HepG2 (cell line): ENCODE measurements at regions not wholly inside any gene's neighbourhood (a gene's known extent, or its start where the extent isn't known, plus 50 kb on each side); places are given as distances from the start of the nearest gene placed in this dataset.
A peak's percentile ranks its signal among the peaks of the same experiment; 100 is the strongest.

ENCODE experiments used
- ATAC-seq: fragments of 200-7000 bp; cut with Tn5 transposase; 3 replicates; pipeline ENCODE4 v1.9.1; 2020; ENCODE audit warnings: mild to moderate bottlenecking, moderate library complexity
- BruUV-seq: library from RNA; stranded (reverse); fragments of 400-500 nt; replicated peaks from 2 replicates; lab custom pipeline; 2021; lab: Mats Ljungman, UMichigan
- CTCF ChIA-PET: fragments of 300-600 bp; formaldehyde crosslinking; extraction: SDS; loops from one replicate; lab custom pipeline; 2021; ENCODE audit warnings: low total read pairs, inconsistent platforms, low intra/inter-chr PET ratio; lab: Yijun Ruan, JAX
- POLR2A ChIA-PET: fragments of 350-600 bp; sonication (Branson Sonifier 250); formaldehyde crosslinking; loops from one replicate; lab custom pipeline; 2020; ENCODE audit warnings: antibody characterized with exemption, inconsistent platforms; lab: Yijun Ruan, JAX
- DNase-seq: peaks from one replicate; pipeline ENCODE4 v3.0.0-alpha.2; 2015; ENCODE audit warnings: low spot score
- FAIRE-seq: peaks from 3 replicates; lab custom pipeline; 2011; peaks lifted over from hg19 to GRCh38; lab: Jason Lieb, UNC
- H2AFZ ChIP-seq: one replicate; pipeline ENCODE4 v1.6.1; 2011; ENCODE audit warnings: low read length, inconsistent platforms
- H3K27ac ChIP-seq: fragments of 300-600 bp; 3 replicates; pipeline ENCODE4 v1.8.0; 2011; ENCODE audit warnings: mixed run types, mild to moderate bottlenecking, mixed read lengths, low read length, inconsistent platforms; ENCODE audit not compliant: insufficient read depth; ENCODE audit errors: extremely low read length
- H3K27me3 ChIP-seq, 2 experiments: fragments of 200-600 bp in 1 of 2; 2 replicates in 1 of 2; 3 replicates in 1 of 2; pipeline versions ENCODE4 v1.6.0 to v1.8.0; 2011; ENCODE audit warnings: low read length in 2 of 2, mild to moderate bottlenecking in 2 of 2, moderate library complexity in 2 of 2, inconsistent platforms in 1 of 2; ENCODE audit not compliant: insufficient read depth in 2 of 2, control insufficient read depth in 1 of 2
- H3K36me3 ChIP-seq, 2 experiments: fragments of 200-600 bp in 1 of 2; replicated peaks in 1 of 2; 2 replicates in 1 of 2; 3 replicates in 1 of 2; pipeline versions ENCODE4 v1.5.1 to v1.8.0; 2011; ENCODE audit warnings: low read length in 2 of 2, inconsistent platforms in 1 of 2; ENCODE audit not compliant: insufficient read depth in 2 of 2, control insufficient read depth in 1 of 2
- H3K4me1 ChIP-seq: 2 replicates; pipeline ENCODE4 v1.5.1; 2012; ENCODE audit warnings: low read length, inconsistent platforms; ENCODE audit not compliant: insufficient read depth
- H3K4me2 ChIP-seq: 2 replicates; pipeline ENCODE4 v1.6.0; 2011; ENCODE audit warnings: low read depth, low read length, inconsistent platforms
- H3K4me3 ChIP-seq, 3 experiments: fragments of 200-600 bp in 1 of 3; sonication (generic), shearing (Covaris generic) in 1 of 3; replicated peaks in 1 of 3; 2 replicates each; pipeline ENCODE4 v1.5.1; 2011 to 2016; ENCODE audit warnings: low read length in 3 of 3, inconsistent platforms in 2 of 3, low read depth in 2 of 3, mild to moderate bottlenecking in 2 of 3, control low read depth in 1 of 3, mixed read lengths in 1 of 3; ENCODE audit not compliant: insufficient read depth in 1 of 3
- H3K79me2 ChIP-seq: one replicate; pipeline ENCODE4 v1.6.1; 2011; ENCODE audit warnings: low read length, inconsistent platforms; ENCODE audit not compliant: insufficient read depth
- H3K9ac ChIP-seq: 2 replicates; pipeline ENCODE4 v1.6.0; 2011; ENCODE audit warnings: mild to moderate bottlenecking, low read depth, low read length, inconsistent platforms; ENCODE audit not compliant: insufficient read depth
- H3K9me3 ChIP-seq: 2 replicates; pipeline ENCODE4 v1.5.1; 2012; ENCODE audit warnings: mild to moderate bottlenecking, low read length
- H4K20me1 ChIP-seq: 2 replicates; pipeline ENCODE4 v1.6.0; 2011; ENCODE audit warnings: inconsistent platforms, mild to moderate bottlenecking, low read length, moderate library complexity; ENCODE audit not compliant: insufficient read depth
- GATAD2A ChIP-seq: IDR thresholded peaks from 2 replicates; pipeline ENCODE4 v1.6.1; 2016
- JUND ChIP-seq: sonication (generic); formaldehyde crosslinking; IDR thresholded peaks from 2 replicates; pipeline ENCODE4 v1.8.0; 2022; ENCODE audit warnings: mild to moderate bottlenecking, missing genetic modification reagents
- MIXL1 ChIP-seq: IDR thresholded peaks from 2 replicates; pipeline ENCODE4 v1.6.1; 2016
- NCOA2 ChIP-seq: sonication (generic); formaldehyde crosslinking; IDR thresholded peaks from 2 replicates; pipeline ENCODE4 v1.8.0; 2022; ENCODE audit warnings: inconsistent platforms
- NFAT5 ChIP-seq: sonication (generic); formaldehyde crosslinking; IDR thresholded peaks from 2 replicates; pipeline ENCODE4 v1.4.0; 2020; ENCODE audit warnings: missing genetic modification reagents
- NPAS2 ChIP-seq: sonication (generic); formaldehyde crosslinking; IDR thresholded peaks from 2 replicates; pipeline ENCODE4 v1.8.0; 2022; ENCODE audit warnings: mild to moderate bottlenecking, missing genetic modification reagents, borderline replicate concordance
- NR2C2 ChIP-seq: sonication (generic); formaldehyde crosslinking; IDR thresholded peaks from 2 replicates; pipeline ENCODE4 v1.4.0; 2020; ENCODE audit warnings: missing genetic modification reagents, mild to moderate bottlenecking, moderate library complexity, borderline replicate concordance
- SMC3 ChIP-seq: IDR thresholded peaks from 2 replicates; pipeline ENCODE4 v1.6.1; 2011; ENCODE audit warnings: low read length, improper control_type of control experiment
- SNRNP70 ChIP-seq: fragments of 200-400 bp; formaldehyde crosslinking; IDR thresholded peaks from 2 replicates; pipeline ENCODE4 v1.6.1; 2017; ENCODE audit warnings: mild to moderate bottlenecking, low read depth, low read length, moderate library complexity
- STAG1 ChIP-seq: sonication (generic); formaldehyde crosslinking; IDR thresholded peaks from 2 replicates; pipeline ENCODE4 v1.4.0; 2020; ENCODE audit warnings: missing genetic modification reagents
- ZBTB8A ChIP-seq: sonication (generic); formaldehyde crosslinking; IDR thresholded peaks from 2 replicates; pipeline ENCODE4 v1.4.0; 2020; ENCODE audit warnings: mild to moderate bottlenecking, low read depth, missing genetic modification reagents, borderline replicate concordance
- ZC3H4 ChIP-seq: sonication (generic); formaldehyde crosslinking; IDR thresholded peaks from 2 replicates; pipeline ENCODE4 v1.4.0; 2020; ENCODE audit warnings: missing genetic modification reagents, borderline replicate concordance
- ZNF567 ChIP-seq: sonication (generic); formaldehyde crosslinking; IDR thresholded peaks from 2 replicates; pipeline ENCODE4 v1.8.1; 2023; ENCODE audit warnings: mild to moderate bottlenecking, missing genetic modification reagents, borderline replicate concordance
- ZNF570 ChIP-seq: sonication (generic); formaldehyde crosslinking; IDR thresholded peaks from 2 replicates; pipeline ENCODE4 v1.4.0; 2020; ENCODE audit warnings: mild to moderate bottlenecking, missing genetic modification reagents, borderline replicate concordance
- ZSCAN22 ChIP-seq: sonication (generic); formaldehyde crosslinking; IDR thresholded peaks from 2 replicates; pipeline ENCODE4 v1.4.0; 2020; ENCODE audit warnings: mild to moderate bottlenecking, missing genetic modification reagents
- WGBS: methylation state at CpG from one replicate; pipeline ENCODE4 v1.1.6; 2017; ENCODE audit warnings: low lambda C conversion rate; 5-methylcytosine and 5-hydroxymethylcytosine counted together
- in situ Hi-C: cut with HindIII; loops from 2 replicates; pipeline ENCODE4 v1.10.0; 2017; ENCODE audit warnings: low pct_unique_long_range_greater_than_20kb; ENCODE audit not compliant: extremely low pct_ligation_motif_present
- intact Hi-C: fragments of 100-400 bp; cut with micrococcal nuclease; formaldehyde crosslinking; loops from one replicate; pipeline ENCODE4 v1.10.0; 2022; ENCODE audit not compliant: unreplicated experiment
- TF ChIP-seq, protein P1 (sequence below): sonication (generic); formaldehyde crosslinking; IDR thresholded peaks from 2 replicates; pipeline ENCODE4 v1.5.0; 2020; ENCODE audit warnings: mild to moderate bottlenecking, missing genetic modification reagents
- TF ChIP-seq, protein P2 (sequence below): sonication (generic); formaldehyde crosslinking; IDR thresholded peaks from 2 replicates; pipeline ENCODE4 v1.5.0; 2020; ENCODE audit warnings: mild to moderate bottlenecking, missing genetic modification reagents, moderate library complexity

DNA sequence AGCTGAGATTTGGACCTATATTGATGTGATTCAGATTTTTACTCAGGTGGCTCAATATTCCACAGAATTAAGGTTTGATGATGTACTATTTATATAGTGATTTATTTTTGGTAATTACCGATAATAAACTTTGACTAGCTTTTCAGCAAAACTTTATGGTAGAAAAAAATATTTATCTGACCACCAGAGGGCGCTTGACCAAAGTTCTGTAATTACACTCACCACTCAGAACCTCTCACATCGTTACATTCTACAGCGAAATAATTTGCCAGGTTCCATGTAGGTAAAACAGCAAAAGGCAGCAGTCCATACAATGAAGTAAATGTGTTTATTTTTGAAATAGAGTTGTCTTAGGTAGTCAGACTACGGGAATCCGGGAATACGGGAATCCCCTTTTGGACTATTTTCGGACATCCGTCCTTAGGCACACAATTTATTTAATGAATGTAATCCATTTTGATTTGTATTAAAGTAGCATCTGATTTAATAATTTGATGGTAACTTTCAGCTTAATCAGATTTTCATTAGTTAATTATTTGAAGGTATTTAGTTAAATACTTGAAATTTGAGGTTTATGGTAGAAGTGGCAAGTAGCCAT is 143.0 kb upstream of the DDHD1 start:
- H3K27ac ChIP-seq, result no peak overlapping the region
- 0 out of 2 replicates have a peak, but pooled peaks cover 4% of the 10 kb centered on the region for H4K20me1 ChIP-seq
- ChIA-PET POLR2A (no interaction called here), CTCF (interaction anchor here (1.1 to 2.4 kb wide), 2 partner anchors 9 to 1052 kb away, joined by 3 to 16 read pairs; no protein-coding TSS in a partner anchor)
- DNase-seq (peak; percentile 17), ATAC-seq (no peak), FAIRE-seq (peak; percentile 52)
- WGBS, result 41% methylated on average over 9 of the region's 9 CpGs
- no peak overlapping the region for H3K4me3 ChIP-seq
- in situ Hi-C loops, result loop anchor here (10.0 kb wide), 1 partner anchor 1049 kb away; no protein-coding TSS in a partner anchor
- intact Hi-C loops, result loop anchor here (1.0 kb wide), 1 partner anchor 1052 kb away; no protein-coding TSS in a partner anchor
- H3K9me3 ChIP-seq, result no peaks in the 10 kb centered on the region
- no peaks in the 10 kb centered on the region for H3K36me3 ChIP-seq
- H3K9ac ChIP-seq, result no peak overlapping the region
- H3K4me1 ChIP-seq, result no peaks in the 10 kb centered on the region
- BruUV-seq, result no TSS peak
- no peaks in the 10 kb centered on the region for H3K79me2 ChIP-seq
- H3K4me2 ChIP-seq, result no peak overlapping the region
- H2AFZ ChIP-seq, result no peak overlapping the region
- H3K27me3 ChIP-seq, result peaks cover 0 to 18% of the 10 kb centered on the region in 2 experiments; a peak in 1 of 5 replicates
- TF ChIP-seq ZC3H4 (no peak), NFAT5 (CRISPR knock-in tag) (no peak), ZNF567 (CRISPR knock-in tag) (no peak), STAG1 (CRISPR knock-in tag) (peak; percentile 26; the same call in 1 of the 2 replicates), ZNF570 (CRISPR knock-in tag) (no peak), ZBTB8A (CRISPR knock-in tag) (no peak), ZSCAN22 (no peak), NPAS2 (CRISPR knock-in tag) (no peak), SNRNP70 (no peak), GATAD2A (CRISPR knock-in tag) (no peak), SMC3 (peak; percentile 59), NCOA2 (CRISPR knock-in tag) (no peak), JUND (CRISPR knock-in tag) (no peak), NR2C2 (no peak), MIXL1 (0 out of 2 replicates have a peak, but pooled peaks have one; percentile 18)
- TF ChIP-seq, protein P1, sequence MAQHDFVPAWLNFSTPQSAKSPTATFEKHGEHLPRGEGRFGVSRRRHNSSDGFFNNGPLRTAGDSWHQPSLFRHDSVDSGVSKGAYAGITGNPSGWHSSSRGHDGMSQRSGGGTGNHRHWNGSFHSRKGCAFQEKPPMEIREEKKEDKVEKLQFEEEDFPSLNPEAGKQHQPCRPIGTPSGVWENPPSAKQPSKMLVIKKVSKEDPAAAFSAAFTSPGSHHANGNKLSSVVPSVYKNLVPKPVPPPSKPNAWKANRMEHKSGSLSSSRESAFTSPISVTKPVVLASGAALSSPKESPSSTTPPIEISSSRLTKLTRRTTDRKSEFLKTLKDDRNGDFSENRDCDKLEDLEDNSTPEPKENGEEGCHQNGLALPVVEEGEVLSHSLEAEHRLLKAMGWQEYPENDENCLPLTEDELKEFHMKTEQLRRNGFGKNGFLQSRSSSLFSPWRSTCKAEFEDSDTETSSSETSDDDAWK, result no peak
- TF ChIP-seq, protein P2, sequence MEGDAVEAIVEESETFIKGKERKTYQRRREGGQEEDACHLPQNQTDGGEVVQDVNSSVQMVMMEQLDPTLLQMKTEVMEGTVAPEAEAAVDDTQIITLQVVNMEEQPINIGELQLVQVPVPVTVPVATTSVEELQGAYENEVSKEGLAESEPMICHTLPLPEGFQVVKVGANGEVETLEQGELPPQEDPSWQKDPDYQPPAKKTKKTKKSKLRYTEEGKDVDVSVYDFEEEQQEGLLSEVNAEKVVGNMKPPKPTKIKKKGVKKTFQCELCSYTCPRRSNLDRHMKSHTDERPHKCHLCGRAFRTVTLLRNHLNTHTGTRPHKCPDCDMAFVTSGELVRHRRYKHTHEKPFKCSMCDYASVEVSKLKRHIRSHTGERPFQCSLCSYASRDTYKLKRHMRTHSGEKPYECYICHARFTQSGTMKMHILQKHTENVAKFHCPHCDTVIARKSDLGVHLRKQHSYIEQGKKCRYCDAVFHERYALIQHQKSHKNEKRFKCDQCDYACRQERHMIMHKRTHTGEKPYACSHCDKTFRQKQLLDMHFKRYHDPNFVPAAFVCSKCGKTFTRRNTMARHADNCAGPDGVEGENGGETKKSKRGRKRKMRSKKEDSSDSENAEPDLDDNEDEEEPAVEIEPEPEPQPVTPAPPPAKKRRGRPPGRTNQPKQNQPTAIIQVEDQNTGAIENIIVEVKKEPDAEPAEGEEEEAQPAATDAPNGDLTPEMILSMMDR, result peak; percentile 57
